ENCODE measurements at regions not wholly inside any gene's neighbourhood (a gene's known extent, or its start where the extent isn't known, plus 50 kb on each side); places are given as distances from the start of the nearest gene placed in this dataset.

- TF ChIP-seq, protein P1, sequence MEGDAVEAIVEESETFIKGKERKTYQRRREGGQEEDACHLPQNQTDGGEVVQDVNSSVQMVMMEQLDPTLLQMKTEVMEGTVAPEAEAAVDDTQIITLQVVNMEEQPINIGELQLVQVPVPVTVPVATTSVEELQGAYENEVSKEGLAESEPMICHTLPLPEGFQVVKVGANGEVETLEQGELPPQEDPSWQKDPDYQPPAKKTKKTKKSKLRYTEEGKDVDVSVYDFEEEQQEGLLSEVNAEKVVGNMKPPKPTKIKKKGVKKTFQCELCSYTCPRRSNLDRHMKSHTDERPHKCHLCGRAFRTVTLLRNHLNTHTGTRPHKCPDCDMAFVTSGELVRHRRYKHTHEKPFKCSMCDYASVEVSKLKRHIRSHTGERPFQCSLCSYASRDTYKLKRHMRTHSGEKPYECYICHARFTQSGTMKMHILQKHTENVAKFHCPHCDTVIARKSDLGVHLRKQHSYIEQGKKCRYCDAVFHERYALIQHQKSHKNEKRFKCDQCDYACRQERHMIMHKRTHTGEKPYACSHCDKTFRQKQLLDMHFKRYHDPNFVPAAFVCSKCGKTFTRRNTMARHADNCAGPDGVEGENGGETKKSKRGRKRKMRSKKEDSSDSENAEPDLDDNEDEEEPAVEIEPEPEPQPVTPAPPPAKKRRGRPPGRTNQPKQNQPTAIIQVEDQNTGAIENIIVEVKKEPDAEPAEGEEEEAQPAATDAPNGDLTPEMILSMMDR (IDR thresholded peaks at IDR 0.05 in 4 of 5, conservative IDR thresholded peaks at IDR 0.05 in 1 of 5), result no peak
- no peak for TF ChIP-seq POLR2A (IDR thresholded peaks at IDR 0.05)
Measured at GRCh38 chr3:98705694-98706093, 57.4 kb upstream of the ST3GAL6 start.

Measured in gastrocnemius medialis (tissue), 4 donors.